PC-9 (cell line): ENCODE measurements at regions not wholly inside any gene's neighbourhood (a gene's known extent, or its start where the extent isn't known, plus 50 kb on each side); places are given as distances from the start of the nearest gene placed in this dataset.

ENCODE experiments used
- BruUV-seq: library from RNA; stranded (reverse); fragments of 400-500 nt; replicated peaks from 2 replicates; lab custom pipeline; 2021; lab: Mats Ljungman, UMichigan
- CTCF ChIA-PET: fragments of 300-600 bp; sonication (Branson Sonifier 250); formaldehyde crosslinking; loops from one replicate; lab custom pipeline; 2022; ENCODE audit warnings: antibody characterized with exemption; lab: Charles Lee
- POLR2A ChIA-PET: fragments of 300-600 bp; sonication (Branson Sonifier 250); formaldehyde crosslinking; loops from one replicate; lab custom pipeline; 2022; ENCODE audit warnings: antibody characterized with exemption; ENCODE audit not compliant: unreplicated experiment; lab: Charles Lee
- DNase-seq, 2 experiments: peaks; one replicate each; pipeline versions ENCODE4 v3.0.0 to v3.0.0-alpha.2; 2015 to 2022; ENCODE audit warnings: mixed read lengths in 1 of 2
- H2AFZ ChIP-seq: fragments of 200-600 bp; sonication (generic); 2 replicates; pipeline ENCODE4 v1.8.1; 2017; ENCODE audit warnings: antibody characterized with exemption
- H3F3A ChIP-seq: fragments of 200-600 bp; sonication (generic); 2 replicates; pipeline ENCODE4 v1.8.1; 2017; ENCODE audit warnings: antibody characterized with exemption, mild to moderate bottlenecking, low read depth; ENCODE audit not compliant: insufficient read depth
- H3K27ac ChIP-seq: fragments of 200-600 bp; sonication (generic); 2 replicates; pipeline ENCODE4 v1.6.1; 2016; ENCODE audit warnings: mixed run types
- H3K27me3 ChIP-seq: fragments of 200-600 bp; sonication (generic); 2 replicates; pipeline ENCODE4 v1.6.1; 2016; ENCODE audit warnings: low read depth, mixed run types; ENCODE audit not compliant: insufficient read depth
- H3K36me3 ChIP-seq: fragments of 200-600 bp; sonication (generic); 2 replicates; pipeline ENCODE4 v1.6.1; 2016; ENCODE audit warnings: low read depth, mixed run types
- H3K4me1 ChIP-seq: fragments of 200-600 bp; sonication (generic); replicated peaks from 2 replicates; pipeline ENCODE4 v1.6.1; 2016; ENCODE audit warnings: mixed run types; ENCODE audit not compliant: insufficient read depth
- H3K4me2 ChIP-seq: fragments of 200-600 bp; sonication (generic); 2 replicates; pipeline ENCODE4 v1.6.1; 2017; ENCODE audit warnings: mixed run types
- H3K4me3 ChIP-seq: fragments of 200-600 bp; sonication (generic); 2 replicates; pipeline ENCODE4 v1.6.1; 2016; ENCODE audit warnings: mixed run types
- H3K79me2 ChIP-seq: fragments of 200-600 bp; sonication (generic); 2 replicates; pipeline ENCODE4 v1.6.1; 2017; ENCODE audit warnings: low read depth, mixed run types
- H3K9me2 ChIP-seq: fragments of 200-600 bp; sonication (generic); 2 replicates; pipeline ENCODE4 v1.8.1; 2017; ENCODE audit warnings: mild to moderate bottlenecking; ENCODE audit not compliant: insufficient read depth
- H3K9me3 ChIP-seq: fragments of 200-600 bp; sonication (generic); 2 replicates; pipeline ENCODE4 v1.8.1; 2016; ENCODE audit warnings: low read depth; ENCODE audit not compliant: insufficient read depth
- H4K20me1 ChIP-seq: fragments of 200-600 bp; sonication (generic); 2 replicates; pipeline ENCODE4 v1.8.1; 2017; ENCODE audit not compliant: insufficient read depth
- CTCF ChIP-seq: fragments of 200-600 bp; sonication (generic); conservative IDR thresholded peaks from 2 replicates; pipeline ENCODE4 v1.6.1; 2017; ENCODE audit warnings: mixed run types, antibody characterized with exemption, mild to moderate bottlenecking, moderate library complexity
- EZH2 ChIP-seq: fragments of 200-600 bp; sonication (generic); IDR thresholded peaks from 2 replicates; pipeline ENCODE4 v1.8.0; 2017; ENCODE audit warnings: antibody characterized with exemption, low read depth
- intact Hi-C: fragments of 100-400 bp; cut with micrococcal nuclease; formaldehyde crosslinking; loops from one replicate; pipeline ENCODE4 v1.10.0; 2022; ENCODE audit not compliant: unreplicated experiment

DNA sequence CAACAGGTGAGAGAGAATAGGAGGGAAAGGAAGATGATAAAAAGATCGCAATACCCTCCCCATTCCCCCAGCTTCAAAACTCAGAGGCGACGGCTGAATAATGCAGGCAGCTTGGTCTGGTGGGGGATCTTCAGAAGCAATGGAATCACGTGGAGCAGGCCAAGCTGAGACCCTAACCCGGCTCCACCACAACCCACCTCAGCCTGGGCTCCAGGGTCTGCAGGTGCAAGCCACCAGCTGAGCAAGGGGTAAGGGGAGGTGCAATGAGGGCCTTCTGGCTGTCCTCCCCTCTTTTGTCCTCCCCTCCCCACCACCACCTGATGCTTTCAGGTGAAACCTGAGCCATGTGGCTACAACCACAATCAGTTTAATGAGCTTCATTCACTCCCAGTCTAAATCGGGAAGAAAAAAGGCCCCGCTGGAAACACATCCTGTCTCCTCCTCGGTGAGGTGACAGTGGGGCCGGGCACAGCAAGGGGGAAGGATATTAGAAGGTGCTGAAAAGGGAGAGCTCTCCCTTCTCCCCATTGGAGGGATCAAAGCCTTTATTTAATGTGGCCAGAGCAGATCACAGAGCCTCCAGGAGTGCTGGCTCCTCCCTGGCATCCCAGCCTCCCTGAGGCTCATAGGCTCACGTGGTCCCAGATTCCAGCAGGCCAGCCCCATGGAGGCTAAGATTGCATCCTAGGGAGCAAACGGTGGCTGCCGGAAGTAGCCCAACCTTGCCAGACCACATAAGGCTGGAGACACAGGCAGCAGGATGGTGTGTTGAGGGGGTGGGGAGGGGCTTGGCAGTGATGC, 261.0 kb downstream of the SOX9 start:
- Histone ChIP-seq H3K9me3 (no peaks in the 10 kb centered on the region), H3K27me3 (no peaks in the 10 kb centered on the region), H3K36me3 (no peaks in the 10 kb centered on the region), H3K27ac (no peak overlapping the region), H4K20me1 (no peaks in the 10 kb centered on the region), H3K4me3 (no peak overlapping the region), H3K4me1 (peaks cover 16% of the 10 kb centered on the region), H3K4me2 (no peak overlapping the region), H3K9me2 (no peaks in the 10 kb centered on the region), H2AFZ (no peak overlapping the region), H3K79me2 (peaks cover 11% of the 10 kb centered on the region; the same call in 1 of the 2 replicates), H3F3A (peaks cover 12% of the 10 kb centered on the region; the same call in 1 of the 2 replicates)
- ChIA-PET POLR2A (no interaction called here), CTCF (interaction anchor here (0.6 kb wide), 1 partner anchor 164 kb away, joined by 3 read pairs; no protein-coding TSS in a partner anchor)
- intact Hi-C loops = no loop called here
- no peak for TF ChIP-seq EZH2
- TF ChIP-seq CTCF = no peak
- DNase-seq = no peak
- no TSS peak for BruUV-seq

- POLR2A ChIA-PET = no interaction called here
- BruUV-seq = no TSS peak
These were observed 262.3 kb downstream of the SOX9 start for GRCh38 chr17:72382971-72383722.

More at GRCh38 chr17:72382971-72383722, 262.3 kb downstream of the SOX9 start:
- TF ChIP-seq EZH2 (no peak), CTCF (no peak)
- peaks cover 29% of the 10 kb centered on the region for H3K4me1 ChIP-seq
- intact Hi-C loops = no loop called here
- no peak overlapping the region for H3K4me2 ChIP-seq
- peaks cover 25% of the 10 kb centered on the region for H3F3A ChIP-seq
- CTCF ChIA-PET = no interaction called here
- no peaks in the 10 kb centered on the region for H3K27me3 ChIP-seq
- H3K4me3 ChIP-seq = no peak overlapping the region
- H2AFZ ChIP-seq = no peak overlapping the region
- no peaks in the 10 kb centered on the region for H3K9me2 ChIP-seq
- no peaks in the 10 kb centered on the region for H4K20me1 ChIP-seq
- peaks cover 14% of the 10 kb centered on the region; the same call in 1 of the 2 replicates for H3K79me2 ChIP-seq
- no peaks in the 10 kb centered on the region for H3K9me3 ChIP-seq
- no peak for DNase-seq
- H3K27ac ChIP-seq = no peak overlapping the region
- H3K36me3 ChIP-seq = no peaks in the 10 kb centered on the region
